ENCODE measurements at regions not wholly inside any gene's neighbourhood (a gene's known extent, or its start where the extent isn't known, plus 50 kb on each side); places are given as distances from the start of the nearest gene placed in this dataset.

GRCh38 chr12:67390273-67390672, 121.1 kb downstream of the CAND1 start:
- TF ChIP-seq YY1 (IDR thresholded peaks at IDR 0.05; ENCODE audit: insufficient read depth, insufficient read length) (no peak), SUZ12 (IDR thresholded peaks at IDR 0.05; ENCODE audit: extremely low read depth, insufficient read depth, insufficient read length) (no peak)
